WTC11 (cell line): ENCODE measurements at regions not wholly inside any gene's neighbourhood (a gene's known extent, or its start where the extent isn't known, plus 50 kb on each side); places are given as distances from the start of the nearest gene placed in this dataset.
"Not testable (repeated sequence)": the region's sequence is repeated elsewhere in the genome, so short reads cannot be mapped to it uniquely, and the experiment has no call there.

ENCODE experiments used
- ELF4 ChIP-seq: sonication (generic); formaldehyde crosslinking; IDR thresholded peaks from 2 replicates; pipeline ENCODE4 v1.8.1; 2022; ENCODE audit warnings: low read depth, mild to moderate bottlenecking, moderate library complexity, missing genetic modification reagents
- IRF2 ChIP-seq: sonication (generic); formaldehyde crosslinking; IDR thresholded peaks from 2 replicates; pipeline ENCODE4 v1.8.0; 2022; ENCODE audit warnings: low read depth, missing genetic modification reagents, borderline replicate concordance
- MYBL2 ChIP-seq: sonication (generic); formaldehyde crosslinking; IDR thresholded peaks from 2 replicates; pipeline ENCODE4 v1.8.1; 2023; ENCODE audit warnings: mild to moderate bottlenecking, moderate library complexity, missing genetic modification reagents
- NR1H2 ChIP-seq: sonication (generic); formaldehyde crosslinking; IDR thresholded peaks from 2 replicates; pipeline ENCODE4 v1.9.0; 2021; ENCODE audit warnings: mild to moderate bottlenecking, moderate library complexity, missing genetic modification reagents
- SP1 ChIP-seq: sonication (generic); formaldehyde crosslinking; conservative IDR thresholded peaks from 2 replicates; pipeline ENCODE4 v1.8.1; 2022; ENCODE audit warnings: missing genetic modification reagents
- ZBTB21 ChIP-seq: sonication (generic); formaldehyde crosslinking; IDR thresholded peaks from 2 replicates; pipeline ENCODE4 v1.8.1; 2023; ENCODE audit warnings: mild to moderate bottlenecking, missing genetic modification reagents, borderline replicate concordance
- ZNF263 ChIP-seq: sonication (generic); formaldehyde crosslinking; IDR thresholded peaks from 2 replicates; pipeline ENCODE4 v1.8.1; 2022; ENCODE audit warnings: low read depth, mild to moderate bottlenecking, moderate library complexity, missing genetic modification reagents
- ZNF317 ChIP-seq: sonication (generic); formaldehyde crosslinking; IDR thresholded peaks from 2 replicates; pipeline ENCODE4 v1.8.1; 2023; ENCODE audit warnings: low read depth, mild to moderate bottlenecking, moderate library complexity, missing genetic modification reagents, borderline replicate concordance
- TF ChIP-seq, protein P1 (sequence below): fragments of 200-600 bp; IDR thresholded peaks from 2 replicates; pipeline ENCODE4 v1.8.0; 2022; ENCODE audit warnings: antibody characterized with exemption
- TF ChIP-seq, protein P2 (sequence below): sonication (generic); formaldehyde crosslinking; IDR thresholded peaks from 2 replicates; pipeline ENCODE4 v1.8.1; 2022; ENCODE audit warnings: mild to moderate bottlenecking, missing genetic modification reagents, moderate library complexity, borderline replicate concordance
- TF ChIP-seq, protein P3 (sequence below): sonication (generic); formaldehyde crosslinking; IDR thresholded peaks from 2 replicates; pipeline ENCODE4 v1.8.0; 2022; ENCODE audit warnings: mild to moderate bottlenecking, missing genetic modification reagents
- TF ChIP-seq, protein P4 (sequence below): fragments of 250-450 bp; sonication (Bioruptor Pico); IDR thresholded peaks from 2 replicates; pipeline ENCODE4 v2.1.2; 2022; ENCODE audit warnings: mild to moderate bottlenecking, moderate library complexity
- TF ChIP-seq, protein P5 (sequence below): sonication (generic); formaldehyde crosslinking; conservative IDR thresholded peaks from 2 replicates; pipeline ENCODE4 v1.8.1; 2022; ENCODE audit warnings: mild to moderate bottlenecking, missing genetic modification reagents

DNA sequence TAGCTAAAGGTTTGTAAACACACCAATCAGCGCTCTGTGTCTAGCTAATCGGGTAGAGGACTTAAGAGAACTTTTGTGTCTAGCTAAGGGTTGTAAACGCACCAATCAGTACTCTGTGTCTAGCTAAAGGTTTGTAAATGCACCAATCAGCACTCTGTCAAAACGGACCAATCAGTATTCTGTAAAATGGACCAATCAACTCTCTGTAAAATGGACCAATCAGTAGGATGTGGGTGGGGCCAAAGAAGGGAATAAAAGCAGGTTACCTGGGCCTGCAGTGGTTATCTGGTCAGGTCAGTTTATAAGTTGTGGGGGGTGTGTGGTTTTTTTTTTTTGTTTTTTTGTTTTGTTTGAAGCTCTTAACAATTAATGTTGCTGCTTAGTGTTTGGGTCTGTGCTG lies 152.4 kb downstream of the SLC35B3 start:
- TF ChIP-seq, protein P1, sequence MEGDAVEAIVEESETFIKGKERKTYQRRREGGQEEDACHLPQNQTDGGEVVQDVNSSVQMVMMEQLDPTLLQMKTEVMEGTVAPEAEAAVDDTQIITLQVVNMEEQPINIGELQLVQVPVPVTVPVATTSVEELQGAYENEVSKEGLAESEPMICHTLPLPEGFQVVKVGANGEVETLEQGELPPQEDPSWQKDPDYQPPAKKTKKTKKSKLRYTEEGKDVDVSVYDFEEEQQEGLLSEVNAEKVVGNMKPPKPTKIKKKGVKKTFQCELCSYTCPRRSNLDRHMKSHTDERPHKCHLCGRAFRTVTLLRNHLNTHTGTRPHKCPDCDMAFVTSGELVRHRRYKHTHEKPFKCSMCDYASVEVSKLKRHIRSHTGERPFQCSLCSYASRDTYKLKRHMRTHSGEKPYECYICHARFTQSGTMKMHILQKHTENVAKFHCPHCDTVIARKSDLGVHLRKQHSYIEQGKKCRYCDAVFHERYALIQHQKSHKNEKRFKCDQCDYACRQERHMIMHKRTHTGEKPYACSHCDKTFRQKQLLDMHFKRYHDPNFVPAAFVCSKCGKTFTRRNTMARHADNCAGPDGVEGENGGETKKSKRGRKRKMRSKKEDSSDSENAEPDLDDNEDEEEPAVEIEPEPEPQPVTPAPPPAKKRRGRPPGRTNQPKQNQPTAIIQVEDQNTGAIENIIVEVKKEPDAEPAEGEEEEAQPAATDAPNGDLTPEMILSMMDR, result not testable (repeated sequence)
- TF ChIP-seq, protein P2, sequence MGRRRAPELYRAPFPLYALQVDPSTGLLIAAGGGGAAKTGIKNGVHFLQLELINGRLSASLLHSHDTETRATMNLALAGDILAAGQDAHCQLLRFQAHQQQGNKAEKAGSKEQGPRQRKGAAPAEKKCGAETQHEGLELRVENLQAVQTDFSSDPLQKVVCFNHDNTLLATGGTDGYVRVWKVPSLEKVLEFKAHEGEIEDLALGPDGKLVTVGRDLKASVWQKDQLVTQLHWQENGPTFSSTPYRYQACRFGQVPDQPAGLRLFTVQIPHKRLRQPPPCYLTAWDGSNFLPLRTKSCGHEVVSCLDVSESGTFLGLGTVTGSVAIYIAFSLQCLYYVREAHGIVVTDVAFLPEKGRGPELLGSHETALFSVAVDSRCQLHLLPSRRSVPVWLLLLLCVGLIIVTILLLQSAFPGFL, result not testable (repeated sequence)
- TF ChIP-seq, protein P3, sequence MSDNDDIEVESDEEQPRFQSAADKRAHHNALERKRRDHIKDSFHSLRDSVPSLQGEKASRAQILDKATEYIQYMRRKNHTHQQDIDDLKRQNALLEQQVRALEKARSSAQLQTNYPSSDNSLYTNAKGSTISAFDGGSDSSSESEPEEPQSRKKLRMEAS (CRISPR knock-in tag), result not testable (repeated sequence)
- TF ChIP-seq MYBL2; ZNF263; NR1H2; SP1 (CRISPR knock-in tag); ZNF317 (CRISPR knock-in tag); IRF2; ZBTB21 (CRISPR knock-in tag); ELF4: not testable (repeated sequence)
- TF ChIP-seq, protein P4, sequence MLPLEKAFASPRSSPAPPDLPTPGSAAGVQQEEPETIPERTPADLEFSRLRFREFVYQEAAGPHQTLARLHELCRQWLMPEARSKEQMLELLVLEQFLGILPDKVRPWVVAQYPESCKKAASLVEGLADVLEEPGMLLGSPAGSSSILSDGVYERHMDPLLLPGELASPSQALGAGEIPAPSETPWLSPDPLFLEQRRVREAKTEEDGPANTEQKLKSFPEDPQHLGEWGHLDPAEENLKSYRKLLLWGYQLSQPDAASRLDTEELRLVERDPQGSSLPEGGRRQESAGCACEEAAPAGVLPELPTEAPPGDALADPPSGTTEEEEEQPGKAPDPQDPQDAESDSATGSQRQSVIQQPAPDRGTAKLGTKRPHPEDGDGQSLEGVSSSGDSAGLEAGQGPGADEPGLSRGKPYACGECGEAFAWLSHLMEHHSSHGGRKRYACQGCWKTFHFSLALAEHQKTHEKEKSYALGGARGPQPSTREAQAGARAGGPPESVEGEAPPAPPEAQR (CRISPR knock-in tag), result not testable (repeated sequence)
- TF ChIP-seq, protein P5, sequence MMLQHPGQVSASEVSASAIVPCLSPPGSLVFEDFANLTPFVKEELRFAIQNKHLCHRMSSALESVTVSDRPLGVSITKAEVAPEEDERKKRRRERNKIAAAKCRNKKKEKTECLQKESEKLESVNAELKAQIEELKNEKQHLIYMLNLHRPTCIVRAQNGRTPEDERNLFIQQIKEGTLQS (CRISPR knock-in tag), result not testable (repeated sequence)
